BLaER1 (cell line): ENCODE measurements at regions not wholly inside any gene's neighbourhood (a gene's known extent, or its start where the extent isn't known, plus 50 kb on each side); places are given as distances from the start of the nearest gene placed in this dataset.

Experiments used
- H3K27ac ChIP-seq: shearing (Covaris generic); formaldehyde crosslinking; 2 replicates; pipeline ENCODE4 v1.8.1; 2022
- H3K27me3 ChIP-seq: shearing (Covaris generic); formaldehyde crosslinking; 2 replicates; pipeline ENCODE4 v1.8.1; 2022
- H3K36me3 ChIP-seq: shearing (Covaris generic); formaldehyde crosslinking; 2 replicates; pipeline ENCODE4 v1.8.1; 2022
- H3K4me1 ChIP-seq: shearing (Covaris generic); formaldehyde crosslinking; 2 replicates; pipeline ENCODE4 v1.8.1; 2022
- H3K4me2 ChIP-seq: shearing (Covaris generic); formaldehyde crosslinking; 2 replicates; pipeline ENCODE4 v1.8.1; 2022
- H3K4me3 ChIP-seq: shearing (Covaris generic); formaldehyde crosslinking; 2 replicates; pipeline ENCODE4 v1.8.1; 2022
- H3K9ac ChIP-seq: shearing (Covaris generic); formaldehyde crosslinking; 2 replicates; pipeline ENCODE4 v1.8.1; 2022
- H3K9me3 ChIP-seq: shearing (Covaris generic); formaldehyde crosslinking; 2 replicates; pipeline ENCODE4 v1.8.1; 2022
- H4K20me1 ChIP-seq: shearing (Covaris generic); formaldehyde crosslinking; 2 replicates; pipeline ENCODE4 v1.8.1; 2022
- Cebpa-rat ChIP-seq: shearing (Covaris generic); IDR thresholded peaks from 2 replicates; pipeline ENCODE4 v1.8.1; 2022

- Histone ChIP-seq H3K27me3 (no peaks in the 10 kb centered on the region), H3K9me3 (no peaks in the 10 kb centered on the region), H3K9ac (no peak overlapping the region), H3K4me1 (no peaks in the 10 kb centered on the region), H3K4me3 (no peak overlapping the region), H4K20me1 (no peaks in the 10 kb centered on the region), H3K27ac (no peak overlapping the region), H3K36me3 (no peaks in the 10 kb centered on the region), H3K4me2 (no peak overlapping the region)
- no peak for TF ChIP-seq Cebpa-rat
These were observed 267.0 kb downstream of the RPL10L start for GRCh38 chr14:46384611-46385010.

- Histone ChIP-seq H3K9me3 (no peaks in the 10 kb centered on the region), H3K27me3 (no peaks in the 10 kb centered on the region), H4K20me1 (no peaks in the 10 kb centered on the region), H3K4me3 (no peak overlapping the region), H3K4me2 (no peak overlapping the region), H3K9ac (no peak overlapping the region), H3K4me1 (no peaks in the 10 kb centered on the region), H3K27ac (no peak overlapping the region), H3K36me3 (no peaks in the 10 kb centered on the region)
- TF ChIP-seq Cebpa-rat: no peak
These were observed 269.9 kb downstream of the RPL10L start for GRCh38 chr14:46381674-46382073.

GRCh38 chr14:46378248-46378647, 273.3 kb downstream of the RPL10L start:
- TF ChIP-seq Cebpa-rat: no peak
- Histone ChIP-seq H4K20me1 (no peaks in the 10 kb centered on the region), H3K9me3 (no peaks in the 10 kb centered on the region), H3K36me3 (no peaks in the 10 kb centered on the region), H3K4me1 (no peaks in the 10 kb centered on the region), H3K27me3 (no peaks in the 10 kb centered on the region), H3K27ac (no peak overlapping the region), H3K4me2 (no peak overlapping the region), H3K4me3 (no peak overlapping the region), H3K9ac (no peak overlapping the region)

- Histone ChIP-seq H3K27ac (no peak overlapping the region), H3K4me1 (no peaks in the 10 kb centered on the region), H3K27me3 (no peaks in the 10 kb centered on the region), H3K9me3 (no peaks in the 10 kb centered on the region), H3K9ac (no peak overlapping the region), H4K20me1 (no peaks in the 10 kb centered on the region), H3K4me2 (no peak overlapping the region), H3K36me3 (no peaks in the 10 kb centered on the region), H3K4me3 (no peak overlapping the region)
- no peak for TF ChIP-seq Cebpa-rat
These were observed 274.3 kb downstream of the RPL10L start for GRCh38 chr14:46377305-46377704.

GRCh38 chr14:46369391-46369790, 282.2 kb downstream of the RPL10L start:
- Histone ChIP-seq H3K9me3 (no peaks in the 10 kb centered on the region), H3K9ac (no peak overlapping the region), H3K4me3 (no peak overlapping the region), H3K4me1 (no peaks in the 10 kb centered on the region), H3K27ac (no peak overlapping the region), H4K20me1 (no peaks in the 10 kb centered on the region), H3K27me3 (no peaks in the 10 kb centered on the region), H3K4me2 (no peak overlapping the region), H3K36me3 (no peaks in the 10 kb centered on the region)
- no peak for TF ChIP-seq Cebpa-rat

- no peak overlapping the region for H3K27ac ChIP-seq
- H3K4me2 ChIP-seq: no peak overlapping the region
- TF ChIP-seq Cebpa-rat: no peak
- H4K20me1 ChIP-seq: no peaks in the 10 kb centered on the region
- H3K27me3 ChIP-seq: no peaks in the 10 kb centered on the region
- no peaks in the 10 kb centered on the region for H3K4me1 ChIP-seq
- H3K36me3 ChIP-seq: no peaks in the 10 kb centered on the region
- no peaks in the 10 kb centered on the region for H3K9me3 ChIP-seq
- H3K4me3 ChIP-seq: no peak overlapping the region
- H3K9ac ChIP-seq: no peak overlapping the region
These were observed 283.3 kb downstream of the RPL10L start for GRCh38 chr14:46368275-46368674.

GRCh38 chr14:46352844-46353243, 298.7 kb downstream of the RPL10L start:
- H3K36me3 ChIP-seq: no peaks in the 10 kb centered on the region
- H3K4me1 ChIP-seq: no peaks in the 10 kb centered on the region
- H3K9ac ChIP-seq: no peak overlapping the region
- H3K4me2 ChIP-seq: no peak overlapping the region
- no peaks in the 10 kb centered on the region for H3K27me3 ChIP-seq
- no peak overlapping the region for H3K27ac ChIP-seq
- H3K4me3 ChIP-seq: no peak overlapping the region
- no peaks in the 10 kb centered on the region for H3K9me3 ChIP-seq
- no peak for TF ChIP-seq Cebpa-rat
- no peaks in the 10 kb centered on the region for H4K20me1 ChIP-seq

GRCh38 chr14:46344327-46344937, 307.1 kb downstream of the RPL10L start:
- Histone ChIP-seq H3K27ac (no peak overlapping the region), H3K4me1 (no peaks in the 10 kb centered on the region), H3K36me3 (no peaks in the 10 kb centered on the region), H3K4me2 (no peak overlapping the region), H4K20me1 (no peaks in the 10 kb centered on the region), H3K9ac (no peak overlapping the region), H3K27me3 (no peaks in the 10 kb centered on the region), H3K4me3 (no peak overlapping the region), H3K9me3 (no peaks in the 10 kb centered on the region)
- TF ChIP-seq Cebpa-rat: no peak

GRCh38 chr14:46325777-46326176, 325.8 kb downstream of the RPL10L start:
- H3K36me3 ChIP-seq: no peaks in the 10 kb centered on the region
- H3K4me1 ChIP-seq: no peaks in the 10 kb centered on the region
- no peak overlapping the region for H3K27ac ChIP-seq

GRCh38 chr14:46325157-46325556, 326.4 kb downstream of the RPL10L start:
- Histone ChIP-seq H3K4me3 (no peak overlapping the region), H3K9ac (no peak overlapping the region), H3K27ac (no peak overlapping the region), H3K27me3 (no peaks in the 10 kb centered on the region), H3K4me1 (no peaks in the 10 kb centered on the region), H3K9me3 (no peaks in the 10 kb centered on the region), H3K36me3 (no peaks in the 10 kb centered on the region), H4K20me1 (no peaks in the 10 kb centered on the region), H3K4me2 (no peak overlapping the region)
- TF ChIP-seq Cebpa-rat: no peak

More at GRCh38 chr14:46325777-46326176, 325.8 kb downstream of the RPL10L start:
- Histone ChIP-seq H3K4me2 (no peak overlapping the region), H3K9me3 (no peaks in the 10 kb centered on the region), H3K27me3 (no peaks in the 10 kb centered on the region), H4K20me1 (no peaks in the 10 kb centered on the region), H3K4me3 (no peak overlapping the region), H3K9ac (no peak overlapping the region)
- no peak for TF ChIP-seq Cebpa-rat

GRCh38 chr14:46323404-46323762, 328.2 kb downstream of the RPL10L start:
- TF ChIP-seq Cebpa-rat: no peak
- no peaks in the 10 kb centered on the region for H3K27me3 ChIP-seq
- H3K4me1 ChIP-seq: no peaks in the 10 kb centered on the region
- H3K36me3 ChIP-seq: no peaks in the 10 kb centered on the region
- no peaks in the 10 kb centered on the region for H4K20me1 ChIP-seq
- no peak overlapping the region for H3K4me2 ChIP-seq
- H3K9ac ChIP-seq: no peak overlapping the region
- H3K9me3 ChIP-seq: no peaks in the 10 kb centered on the region
- no peak overlapping the region for H3K27ac ChIP-seq
- no peak overlapping the region for H3K4me3 ChIP-seq
